GM12878 (cell line): ENCODE measurements at regions not wholly inside any gene's neighbourhood (a gene's known extent, or its start where the extent isn't known, plus 50 kb on each side); places are given as distances from the start of the nearest gene placed in this dataset.

Source experiments
- ATAC-seq: fragments of 200-7000 bp; cut with Tn5 transposase; 3 replicates; pipeline ENCODE4 v1.9.1; 2020; ENCODE audit warnings: mild to moderate bottlenecking, moderate library complexity
- BruUV-seq: library from RNA; stranded (reverse); fragments of 400-500 nt; replicated peaks from 2 replicates; lab custom pipeline; 2021; lab: Mats Ljungman, UMichigan
- CTCF ChIA-PET: fragments of 300-600 bp; sonication (Branson Sonifier 250); formaldehyde crosslinking; extraction: SDS; loops from one replicate; lab custom pipeline; 2021; ENCODE audit warnings: inconsistent platforms; lab: Yijun Ruan, JAX
- POLR2A ChIA-PET: fragments of 350-600 bp; formaldehyde crosslinking; extraction: SDS; loops from one replicate; lab custom pipeline; 2021; ENCODE audit warnings: inconsistent platforms; lab: Charles Lee
- RAD21 ChIA-PET: fragments of 300-600 bp; sonication (Branson Sonifier 250); formaldehyde crosslinking; loops from one replicate; lab custom pipeline; 2023; ENCODE audit warnings: antibody characterized with exemption; ENCODE audit not compliant: unreplicated experiment; lab: Charles Lee
- SMC1A ChIA-PET: fragments of 300-600 bp; sonication (Branson Sonifier 250); formaldehyde crosslinking; loops from one replicate; lab custom pipeline; 2023; ENCODE audit not compliant: unreplicated experiment, uncharacterized antibody; lab: Charles Lee
- DNase-seq: peaks from one replicate; pipeline ENCODE4 v3.0.0-alpha.2; 2011; ENCODE audit warnings: low read depth, low spot score
- FAIRE-seq: peaks from 3 replicates; lab custom pipeline; 2011; peaks lifted over from hg19 to GRCh38; lab: Jason Lieb, UNC
- H2AFZ ChIP-seq: 2 replicates; pipeline ENCODE4 v1.6.0; 2011; ENCODE audit warnings: low read depth, low read length, control low read depth; ENCODE audit not compliant: control insufficient read depth
- H3K27ac ChIP-seq: 2 replicates; pipeline ENCODE4 v1.5.1; 2011; ENCODE audit warnings: control low read depth; ENCODE audit not compliant: control insufficient read depth, insufficient read depth
- H3K27me3 ChIP-seq, 2 experiments: replicated peaks in 1 of 2; 2 replicates each; pipeline versions ENCODE4 v1.6.0 to v1.6.1; 2011; ENCODE audit warnings: low read length in 1 of 2; ENCODE audit not compliant: control insufficient read depth in 2 of 2, insufficient read depth in 2 of 2
- H3K36me3 ChIP-seq, 2 experiments: 2 replicates each; pipeline ENCODE4 v1.5.1; 2011; ENCODE audit warnings: low read length in 1 of 2; ENCODE audit not compliant: control insufficient read depth in 2 of 2, insufficient read depth in 2 of 2
- H3K4me1 ChIP-seq: 2 replicates; pipeline ENCODE4 v1.6.1; 2011; ENCODE audit warnings: mild to moderate bottlenecking, low read length, moderate library complexity, mixed read lengths; ENCODE audit not compliant: control insufficient read depth, insufficient read depth
- H3K4me2 ChIP-seq: 2 replicates; pipeline ENCODE4 v1.6.0; 2011; ENCODE audit warnings: control low read depth; ENCODE audit not compliant: control insufficient read depth, insufficient read depth
- H3K4me3 ChIP-seq: fragments of 200-600 bp; sonication (generic); 2 replicates; pipeline ENCODE4 v1.5.1; 2016
- H3K79me2 ChIP-seq: 2 replicates; pipeline ENCODE4 v1.6.0; 2011; ENCODE audit warnings: low read length; ENCODE audit not compliant: control insufficient read depth, insufficient read depth
- H3K9ac ChIP-seq: 2 replicates; pipeline ENCODE4 v1.8.0; 2011; ENCODE audit warnings: low read length, control low read depth, mixed read lengths; ENCODE audit not compliant: control insufficient read depth, insufficient read depth
- H3K9me3 ChIP-seq: replicated peaks from 3 replicates; pipeline ENCODE4 v1.5.1; 2011; ENCODE audit warnings: mild to moderate bottlenecking, low read length; ENCODE audit not compliant: control insufficient read depth, insufficient read depth
- H4K20me1 ChIP-seq: 2 replicates; pipeline ENCODE4 v1.6.0; 2011; ENCODE audit not compliant: control insufficient read depth, insufficient read depth
- BHLHE40 ChIP-seq, 2 experiments: fragments of 450-650 bp in 1 of 2; IDR thresholded peaks; 2 replicates each; pipeline ENCODE4 v1.6.1; 2011 to 2017; ENCODE audit warnings: low read depth in 2 of 2, borderline replicate concordance in 1 of 2, improper control_type of control experiment in 1 of 2, low read length in 1 of 2, mild to moderate bottlenecking in 1 of 2
- CHD1 ChIP-seq: IDR thresholded peaks from 2 replicates; pipeline ENCODE4 v1.6.1; 2012; ENCODE audit warnings: low read depth, low read length, improper control_type of control experiment
- KLF5 ChIP-seq: fragments of 450-650 bp; IDR thresholded peaks from 2 replicates; pipeline ENCODE4 v1.6.1; 2014; ENCODE audit warnings: mild to moderate bottlenecking; ENCODE audit not compliant: partially characterized antibody
- NFYA ChIP-seq: IDR thresholded peaks from 2 replicates; pipeline ENCODE4 v1.6.1; 2011; ENCODE audit warnings: low read depth, mild to moderate bottlenecking, low read length, improper control_type of control experiment, borderline replicate concordance
- NFYB ChIP-seq: IDR thresholded peaks from 2 replicates; pipeline ENCODE4 v1.6.1; 2011; ENCODE audit warnings: low read depth, mild to moderate bottlenecking, low read length, improper control_type of control experiment, moderate library complexity; ENCODE audit not compliant: insufficient read depth
- NRF1 ChIP-seq: conservative IDR thresholded peaks from 2 replicates; pipeline ENCODE4 v1.6.1; 2011; ENCODE audit warnings: mild to moderate bottlenecking, low read depth, low read length, improper control_type of control experiment
- RB1 ChIP-seq: fragments of 450-650 bp; formaldehyde crosslinking; IDR thresholded peaks from 2 replicates; pipeline ENCODE4 v1.6.1; 2017; ENCODE audit warnings: mild to moderate bottlenecking, borderline replicate concordance
- STAT1 ChIP-seq: fragments of 450-650 bp; conservative IDR thresholded peaks from 2 replicates; pipeline ENCODE4 v1.6.1; 2014; ENCODE audit warnings: antibody characterized with exemption, mild to moderate bottlenecking
- ZBTB4 ChIP-seq: fragments of 450-650 bp; formaldehyde crosslinking; IDR thresholded peaks from 2 replicates; pipeline ENCODE4 v1.4.0; 2022; ENCODE audit warnings: mild to moderate bottlenecking, moderate library complexity
- WGBS: methylation state at CpG from one replicate; pipeline ENCODE4 v1.1.6; 2016; ENCODE audit warnings: low lambda C conversion rate; ENCODE audit not compliant: insufficient replicate concordance, insufficient coverage; ENCODE audit errors: missing lambda C conversion rate; 5-methylcytosine and 5-hydroxymethylcytosine counted together
- in situ Hi-C: fragments of 300-500 bp; cut with MboI; formaldehyde crosslinking; loops from 9 replicates; pipeline ENCODE4 v1.14.3; 2018; ENCODE audit warnings: mixed read lengths
- intact Hi-C: fragments of 100-400 bp; cut with micrococcal nuclease; formaldehyde crosslinking; loops from one replicate; pipeline ENCODE4 v1.14.2; 2022; ENCODE audit not compliant: unreplicated experiment
- TF ChIP-seq, protein P1 (sequence below): fragments of 450-650 bp; IDR thresholded peaks from 2 replicates; pipeline ENCODE4 v1.6.1; 2017; ENCODE audit warnings: mild to moderate bottlenecking
- TF ChIP-seq, protein P2 (sequence below): fragments of 450-650 bp; IDR thresholded peaks from 2 replicates; pipeline ENCODE4 v1.6.1; 2017; ENCODE audit warnings: borderline replicate concordance

- Histone ChIP-seq H3K4me3 (no peak overlapping the region), H3K4me1 (peaks cover 21% of the 10 kb centered on the region; the same call in 1 of the 2 replicates), H3K36me3 (no peaks in the 10 kb centered on the region), H3K9me3 (no peaks in the 10 kb centered on the region), H3K9ac (no peak overlapping the region), H3K4me2 (no peak overlapping the region), H3K27ac (no peak overlapping the region), H4K20me1 (no peaks in the 10 kb centered on the region), H3K79me2 (no peaks in the 10 kb centered on the region), H2AFZ (peak overlapping the region; percentile 10), H3K27me3 (no peaks in the 10 kb centered on the region)
- SMC1A ChIA-PET, result interaction anchor here (1.1 to 1.5 kb wide), 2 partner anchors 190 to 384 kb away, joined by 3 to 5 read pairs; no protein-coding TSS in a partner anchor
- in situ Hi-C loops, result no loop called here
- ATAC-seq (no peak), FAIRE-seq (no peak), DNase-seq (no peak)
- CTCF ChIA-PET, result interaction anchor here (0.8 to 1.0 kb wide), 3 partner anchors 114 to 173 kb away, joined by 3 to 4 read pairs (median 3); no protein-coding TSS in a partner anchor
- RAD21 ChIA-PET, result no interaction called here
- intact Hi-C loops, result no loop called here
- 24% methylated on average over 8 of the region's 8 CpGs for WGBS
- TF ChIP-seq STAT1, result no peak
- TF ChIP-seq BHLHE40 (IDR thresholded peaks at IDR 0.05; ENCODE audit: borderline replicate concordance in 1 of 2, low read depth in 2 of 2, low read length in 1 of 2), result no peak
- no peak for TF ChIP-seq NRF1
- TF ChIP-seq CHD1, result no peak
- no peak for TF ChIP-seq ZBTB4 (CRISPR knock-in tag)
- TF ChIP-seq, protein P1, sequence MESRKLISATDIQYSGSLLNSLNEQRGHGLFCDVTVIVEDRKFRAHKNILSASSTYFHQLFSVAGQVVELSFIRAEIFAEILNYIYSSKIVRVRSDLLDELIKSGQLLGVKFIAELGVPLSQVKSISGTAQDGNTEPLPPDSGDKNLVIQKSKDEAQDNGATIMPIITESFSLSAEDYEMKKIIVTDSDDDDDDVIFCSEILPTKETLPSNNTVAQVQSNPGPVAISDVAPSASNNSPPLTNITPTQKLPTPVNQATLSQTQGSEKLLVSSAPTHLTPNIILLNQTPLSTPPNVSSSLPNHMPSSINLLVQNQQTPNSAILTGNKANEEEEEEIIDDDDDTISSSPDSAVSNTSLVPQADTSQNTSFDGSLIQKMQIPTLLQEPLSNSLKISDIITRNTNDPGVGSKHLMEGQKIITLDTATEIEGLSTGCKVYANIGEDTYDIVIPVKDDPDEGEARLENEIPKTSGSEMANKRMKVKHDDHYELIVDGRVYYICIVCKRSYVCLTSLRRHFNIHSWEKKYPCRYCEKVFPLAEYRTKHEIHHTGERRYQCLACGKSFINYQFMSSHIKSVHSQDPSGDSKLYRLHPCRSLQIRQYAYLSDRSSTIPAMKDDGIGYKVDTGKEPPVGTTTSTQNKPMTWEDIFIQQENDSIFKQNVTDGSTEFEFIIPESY, result no peak
- no peak for TF ChIP-seq KLF5
- no peak for TF ChIP-seq NFYB
- TF ChIP-seq, protein P2, sequence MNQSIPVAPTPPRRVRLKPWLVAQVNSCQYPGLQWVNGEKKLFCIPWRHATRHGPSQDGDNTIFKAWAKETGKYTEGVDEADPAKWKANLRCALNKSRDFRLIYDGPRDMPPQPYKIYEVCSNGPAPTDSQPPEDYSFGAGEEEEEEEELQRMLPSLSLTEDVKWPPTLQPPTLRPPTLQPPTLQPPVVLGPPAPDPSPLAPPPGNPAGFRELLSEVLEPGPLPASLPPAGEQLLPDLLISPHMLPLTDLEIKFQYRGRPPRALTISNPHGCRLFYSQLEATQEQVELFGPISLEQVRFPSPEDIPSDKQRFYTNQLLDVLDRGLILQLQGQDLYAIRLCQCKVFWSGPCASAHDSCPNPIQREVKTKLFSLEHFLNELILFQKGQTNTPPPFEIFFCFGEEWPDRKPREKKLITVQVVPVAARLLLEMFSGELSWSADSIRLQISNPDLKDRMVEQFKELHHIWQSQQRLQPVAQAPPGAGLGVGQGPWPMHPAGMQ, result no peak
- no peak for TF ChIP-seq RB1
- no peak for TF ChIP-seq NFYA
- POLR2A ChIA-PET, result no interaction called here
- no TSS peak for BruUV-seq
These were observed 115.9 kb upstream of the TEX13D start for GRCh38 chrX:124216396-124217115.
